HUES48 (cell line): ENCODE measurements at regions not wholly inside any gene's neighbourhood (a gene's known extent, or its start where the extent isn't known, plus 50 kb on each side); places are given as distances from the start of the nearest gene placed in this dataset.

Experiments
- H3K27ac ChIP-seq: one replicate; pipeline ENCODE4 v1.7.0; 2013; ENCODE audit warnings: low read depth, low read length, inconsistent platforms
- H3K27me3 ChIP-seq: 2 replicates; pipeline ENCODE4 v1.6.1; 2013; ENCODE audit warnings: mild to moderate bottlenecking, low read length; ENCODE audit not compliant: control insufficient read depth, insufficient read depth
- H3K36me3 ChIP-seq: 2 replicates; pipeline ENCODE4 v1.6.1; 2013; ENCODE audit warnings: low read length; ENCODE audit not compliant: control insufficient read depth, insufficient read depth
- H3K4me1 ChIP-seq: 2 replicates; pipeline ENCODE4 v1.6.1; 2013; ENCODE audit warnings: mild to moderate bottlenecking, low read length; ENCODE audit not compliant: control insufficient read depth, insufficient read depth
- H3K4me3 ChIP-seq: 2 replicates; pipeline ENCODE4 v1.5.1; 2013; ENCODE audit warnings: mild to moderate bottlenecking, low read depth, low read length
- H3K9ac ChIP-seq: 2 replicates; pipeline ENCODE4 v1.6.1; 2013; ENCODE audit warnings: mild to moderate bottlenecking, low read depth, low read length, moderate library complexity
- H3K9me3 ChIP-seq: 2 replicates; pipeline ENCODE4 v1.6.1; 2013; ENCODE audit warnings: low read length; ENCODE audit not compliant: control insufficient read depth, insufficient read depth

GRCh38 chrX:13254870-13255269, 65.0 kb downstream of the ATXN3L start:
- Histone ChIP-seq H3K4me3 (no peak overlapping the region), H3K27ac (no peak overlapping the region), H3K27me3 (no peaks in the 10 kb centered on the region), H3K9ac (no peak overlapping the region), H3K9me3 (peaks cover 2% of the 10 kb centered on the region; the same call in 1 of the 2 replicates), H3K4me1 (no peaks in the 10 kb centered on the region), H3K36me3 (no peaks in the 10 kb centered on the region)

GRCh38 chrX:13254076-13254785, 65.6 kb downstream of the ATXN3L start:
- no peak overlapping the region for H3K4me3 ChIP-seq
- no peaks in the 10 kb centered on the region for H3K4me1 ChIP-seq
- peaks cover 2% of the 10 kb centered on the region; the same call in 1 of the 2 replicates for H3K9me3 ChIP-seq
- H3K27ac ChIP-seq, result no peak overlapping the region
- no peak overlapping the region for H3K9ac ChIP-seq
- no peaks in the 10 kb centered on the region for H3K36me3 ChIP-seq
- H3K27me3 ChIP-seq, result no peaks in the 10 kb centered on the region

- Histone ChIP-seq H3K4me1 (no peaks in the 10 kb centered on the region), H3K9ac (no peak overlapping the region), H3K9me3 (peaks cover 2% of the 10 kb centered on the region; the same call in 1 of the 2 replicates), H3K4me3 (no peak overlapping the region), H3K36me3 (no peaks in the 10 kb centered on the region), H3K27ac (no peak overlapping the region), H3K27me3 (no peaks in the 10 kb centered on the region)
Observed at GRCh38 chrX:13253223-13253622, 66.6 kb downstream of the ATXN3L start.

GRCh38 chrX:13252726-13253125, 67.1 kb downstream of the ATXN3L start:
- H3K36me3 ChIP-seq, result no peaks in the 10 kb centered on the region
- H3K4me3 ChIP-seq, result no peak overlapping the region
- H3K4me1 ChIP-seq, result no peaks in the 10 kb centered on the region
- H3K27me3 ChIP-seq, result no peaks in the 10 kb centered on the region
- no peak overlapping the region for H3K27ac ChIP-seq
- no peak overlapping the region for H3K9ac ChIP-seq
- H3K9me3 ChIP-seq, result peaks cover 2% of the 10 kb centered on the region; the same call in 1 of the 2 replicates

- Histone ChIP-seq H3K36me3 (no peaks in the 10 kb centered on the region), H3K27ac (no peak overlapping the region), H3K4me1 (no peaks in the 10 kb centered on the region), H3K27me3 (no peaks in the 10 kb centered on the region), H3K4me3 (no peak overlapping the region), H3K9me3 (peaks cover under 1% of the 10 kb centered on the region; the same call in 1 of the 2 replicates), H3K9ac (no peak overlapping the region)
Observed at GRCh38 chrX:13250826-13251580, 68.8 kb downstream of the ATXN3L start.

- H3K9ac ChIP-seq, result no peak overlapping the region
- no peaks in the 10 kb centered on the region for H3K4me1 ChIP-seq
- H3K27me3 ChIP-seq, result no peaks in the 10 kb centered on the region
- H3K9me3 ChIP-seq, result 0 out of 2 replicates have a peak, but pooled peaks cover 2% of the 10 kb centered on the region
- H3K36me3 ChIP-seq, result no peaks in the 10 kb centered on the region
- no peak overlapping the region for H3K4me3 ChIP-seq
- H3K27ac ChIP-seq, result no peak overlapping the region
Observed at GRCh38 chrX:13248867-13249486, 70.9 kb downstream of the ATXN3L start.

- Histone ChIP-seq H3K27me3 (no peaks in the 10 kb centered on the region), H3K9ac (no peak overlapping the region), H3K4me1 (peaks cover 5% of the 10 kb centered on the region), H3K36me3 (no peaks in the 10 kb centered on the region), H3K4me3 (no peak overlapping the region), H3K27ac (no peak overlapping the region), H3K9me3 (no peaks in the 10 kb centered on the region)
Observed at GRCh38 chrX:13239272-13239671, 80.6 kb downstream of the ATXN3L start.

- no peak overlapping the region for H3K9ac ChIP-seq
- no peak overlapping the region for H3K27ac ChIP-seq
- H3K4me1 ChIP-seq, result no peaks in the 10 kb centered on the region
Observed at GRCh38 chrX:13235930-13236329, 83.9 kb downstream of the ATXN3L start.

GRCh38 chrX:13232484-13232883, 87.4 kb downstream of the ATXN3L start:
- Histone ChIP-seq H3K36me3 (no peaks in the 10 kb centered on the region), H3K4me1 (no peaks in the 10 kb centered on the region), H3K27ac (no peak overlapping the region), H3K4me3 (no peak overlapping the region), H3K27me3 (no peaks in the 10 kb centered on the region), H3K9me3 (no peaks in the 10 kb centered on the region), H3K9ac (no peak overlapping the region)

More at GRCh38 chrX:13235930-13236329, 83.9 kb downstream of the ATXN3L start:
- no peaks in the 10 kb centered on the region for H3K9me3 ChIP-seq
- no peaks in the 10 kb centered on the region for H3K27me3 ChIP-seq
- no peaks in the 10 kb centered on the region for H3K36me3 ChIP-seq
- no peak overlapping the region for H3K4me3 ChIP-seq

GRCh38 chrX:13226214-13226613, 93.6 kb downstream of the ATXN3L start:
- Histone ChIP-seq H3K4me1 (peaks cover 22% of the 10 kb centered on the region), H3K27ac (no peak overlapping the region), H3K27me3 (no peaks in the 10 kb centered on the region; the same call in 1 of the 2 replicates), H3K36me3 (no peaks in the 10 kb centered on the region), H3K4me3 (no peak overlapping the region), H3K9me3 (no peaks in the 10 kb centered on the region), H3K9ac (no peak overlapping the region)
